ENCODE measurements at regions not wholly inside any gene's neighbourhood (a gene's known extent, or its start where the extent isn't known, plus 50 kb on each side); places are given as distances from the start of the nearest gene placed in this dataset.
"Not testable (repeated sequence)": the region's sequence is repeated elsewhere in the genome, so short reads cannot be mapped to it uniquely, and the experiment has no call there.

DNA sequence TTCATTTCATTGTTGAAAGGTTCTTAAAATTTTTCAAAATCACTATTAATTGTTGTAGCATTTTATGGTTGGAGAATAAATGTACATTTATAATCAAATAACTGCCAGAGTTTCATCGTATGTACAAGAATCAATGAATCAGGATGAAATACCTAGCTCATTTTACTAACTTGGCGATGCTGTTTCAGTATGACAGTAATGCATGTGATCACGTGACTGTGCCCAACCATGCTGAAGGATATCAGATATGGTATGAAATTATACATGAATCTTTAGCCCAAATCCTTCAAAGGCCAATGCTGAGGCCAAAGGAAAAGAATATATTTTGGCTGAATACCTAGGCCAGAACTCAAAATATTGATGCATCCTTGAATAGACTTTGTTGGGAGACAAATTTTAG, 288.3 kb upstream of the TGFBR2 start:
- Histone ChIP-seq H3K4me3 (ENCODE audit: low read depth in 1 of 2, low read length in 2 of 2) (no peak overlapping the region), H3K36me3 (ENCODE audit: control insufficient read depth in 1 of 2, insufficient read depth in 2 of 2, low read length in 2 of 2) (no peaks in the 10 kb centered on the region), H3K9me3 (ENCODE audit: control insufficient read depth in 1 of 2, low read length in 2 of 2) (peaks cover 0 to 6% of the 10 kb centered on the region in 2 donors), H3K27ac (ENCODE audit: low read length) (no peak overlapping the region), H3K4me1 (ENCODE audit: control insufficient read depth in 1 of 2, insufficient read depth in 2 of 2, low read length in 2 of 2) (no peaks in the 10 kb centered on the region), H3K27me3 (ENCODE audit: low read depth, low read length) (no peaks in the 10 kb centered on the region)

DNA sequence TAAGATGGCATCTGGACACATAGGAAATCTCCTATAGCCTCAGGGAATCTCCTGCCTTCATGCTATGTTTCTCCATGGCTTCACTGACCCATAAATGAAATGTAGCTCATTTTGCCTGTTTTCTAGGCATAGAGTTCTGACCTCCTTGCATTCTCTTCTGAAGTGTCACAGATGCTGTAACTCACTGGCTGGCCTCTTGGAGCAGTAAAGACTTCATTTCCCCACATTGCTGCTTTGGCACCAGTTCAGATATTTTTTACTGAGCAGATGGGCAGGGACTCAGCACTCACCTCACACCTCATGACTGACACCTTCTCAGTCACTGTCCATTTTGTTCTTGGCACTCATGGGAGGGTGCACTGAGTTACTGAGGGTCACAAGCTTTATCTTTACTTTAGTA, 286.7 kb upstream of the TGFBR2 start:
- Histone ChIP-seq H3K27me3 (ENCODE audit: low read depth, low read length) (no peaks in the 10 kb centered on the region), H3K27ac (ENCODE audit: low read length) (no peak overlapping the region), H3K9me3 (ENCODE audit: control insufficient read depth in 1 of 2, low read length in 2 of 2) (peaks cover 0 to 6% of the 10 kb centered on the region in 2 donors), H3K36me3 (ENCODE audit: control insufficient read depth in 1 of 2, insufficient read depth in 2 of 2, low read length in 2 of 2) (no peaks in the 10 kb centered on the region), H3K4me3 (ENCODE audit: low read depth in 1 of 2, low read length in 2 of 2) (no peak overlapping the region), H3K4me1 (ENCODE audit: control insufficient read depth in 1 of 2, insufficient read depth in 2 of 2, low read length in 2 of 2) (peaks cover 0 to 4% of the 10 kb centered on the region in 2 donors)

DNA sequence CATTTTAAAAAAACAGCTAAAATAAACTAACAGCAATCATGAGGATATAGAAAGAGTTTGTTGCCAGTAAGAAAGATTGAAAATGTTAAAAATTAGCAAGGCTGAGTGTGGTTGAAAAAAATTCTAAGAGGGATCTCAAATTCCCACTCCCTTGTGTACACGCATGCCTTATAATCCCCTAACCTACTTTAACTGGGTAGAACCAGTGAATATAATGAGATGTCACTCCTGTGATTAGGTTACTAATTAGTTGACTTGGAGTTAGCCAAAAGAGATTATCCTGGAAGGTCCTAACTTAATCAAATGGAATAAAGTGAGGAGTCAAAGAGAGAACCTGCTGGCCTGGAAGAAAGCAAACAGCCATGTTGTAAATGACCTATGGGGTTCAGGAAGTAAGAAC, 286.0 kb upstream of the TGFBR2 start:
- Histone ChIP-seq H3K9me3 (ENCODE audit: control insufficient read depth in 1 of 2, low read length in 2 of 2) (peaks cover 0 to 6% of the 10 kb centered on the region in 2 donors), H3K27me3 (ENCODE audit: low read depth, low read length) (no peaks in the 10 kb centered on the region), H3K4me3 (ENCODE audit: low read depth in 1 of 2, low read length in 2 of 2) (no peak overlapping the region), H3K4me1 (ENCODE audit: control insufficient read depth in 1 of 2, insufficient read depth in 2 of 2, low read length in 2 of 2) (peaks cover 0 to 5% of the 10 kb centered on the region in 2 donors), H3K27ac (ENCODE audit: low read length) (no peak overlapping the region), H3K36me3 (ENCODE audit: control insufficient read depth in 1 of 2, insufficient read depth in 2 of 2, low read length in 2 of 2) (no peaks in the 10 kb centered on the region)

DNA sequence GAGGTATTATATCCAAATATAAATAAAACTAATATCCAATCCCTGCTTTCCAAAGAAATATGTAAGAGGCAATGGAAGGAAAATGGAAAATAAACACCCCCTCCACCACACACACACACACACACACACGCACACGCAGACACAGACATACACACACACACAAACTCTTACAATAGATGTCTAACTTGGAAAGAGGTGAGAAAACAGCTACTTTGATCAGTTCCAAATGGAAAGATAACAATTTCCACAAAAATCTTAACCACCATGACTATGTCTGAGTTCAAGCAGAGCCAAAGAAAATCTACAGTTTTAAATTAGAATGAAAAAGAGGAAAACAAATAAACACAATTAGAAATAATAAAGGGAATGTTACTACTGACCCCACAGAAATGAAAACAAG, 285.3 kb upstream of the TGFBR2 start:
- Histone ChIP-seq H3K27ac (ENCODE audit: low read length) (no peak overlapping the region), H3K4me1 (ENCODE audit: control insufficient read depth in 1 of 2, insufficient read depth in 2 of 2, low read length in 2 of 2) (peaks cover 0 to 5% of the 10 kb centered on the region in 2 donors), H3K36me3 (ENCODE audit: control insufficient read depth in 1 of 2, insufficient read depth in 2 of 2, low read length in 2 of 2) (no peaks in the 10 kb centered on the region), H3K27me3 (ENCODE audit: low read depth, low read length) (no peaks in the 10 kb centered on the region), H3K4me3 (ENCODE audit: low read depth in 1 of 2, low read length in 2 of 2) (no peak overlapping the region), H3K9me3 (ENCODE audit: control insufficient read depth in 1 of 2, low read length in 2 of 2) (peaks cover 0 to 6% of the 10 kb centered on the region in 2 donors)

DNA sequence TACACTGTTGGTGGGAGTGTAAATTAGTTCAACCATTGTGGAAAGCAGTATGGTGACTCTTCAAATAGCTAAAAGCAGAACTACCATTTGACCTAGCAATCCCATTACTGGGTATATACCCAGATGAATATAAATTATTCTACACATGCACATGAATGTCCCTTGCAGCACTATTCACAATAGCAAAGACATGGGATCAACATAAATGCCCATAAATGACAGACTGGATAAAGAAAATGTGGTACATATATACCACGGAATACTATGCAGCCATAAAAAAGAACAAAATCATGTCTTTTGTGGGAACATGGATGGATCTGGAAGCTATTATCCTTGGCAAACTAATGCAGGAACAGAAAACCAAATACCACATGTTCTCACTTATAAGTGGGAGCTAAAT, 282.8 kb upstream of the TGFBR2 start:
- H3K27ac ChIP-seq (ENCODE audit: low read length); H3K4me3 ChIP-seq (ENCODE audit: low read depth in 1 of 2, low read length in 2 of 2); H3K4me1 ChIP-seq (ENCODE audit: control insufficient read depth in 1 of 2, insufficient read depth in 2 of 2, low read length in 2 of 2); H3K27me3 ChIP-seq (ENCODE audit: low read depth, low read length); H3K9me3 ChIP-seq (ENCODE audit: control insufficient read depth in 1 of 2, low read length in 2 of 2); H3K36me3 ChIP-seq (ENCODE audit: control insufficient read depth in 1 of 2, insufficient read depth in 2 of 2, low read length in 2 of 2): not testable (repeated sequence)

DNA sequence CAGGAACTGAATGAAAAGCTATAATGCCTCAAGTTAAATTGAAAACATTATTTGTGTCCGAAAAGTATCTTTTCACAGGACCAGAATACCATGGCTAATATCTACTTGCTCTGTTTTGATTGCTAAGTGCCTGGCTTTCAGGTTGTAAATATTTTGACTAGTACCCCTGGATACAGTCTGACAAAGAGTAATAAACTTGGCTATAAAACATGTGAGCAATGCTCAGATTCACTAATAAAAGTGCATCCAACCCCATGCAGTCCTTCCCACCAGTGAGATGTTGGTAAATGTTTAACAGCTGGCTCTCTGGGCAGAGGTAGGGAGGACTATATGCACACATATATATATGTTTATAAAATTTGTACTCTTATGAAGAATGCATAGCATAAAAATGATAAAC, 281.8 kb upstream of the TGFBR2 start:
- H3K27me3 ChIP-seq (ENCODE audit: low read depth, low read length): no peaks in the 10 kb centered on the region
- H3K4me3 ChIP-seq (ENCODE audit: low read depth in 1 of 2, low read length in 2 of 2): no peak overlapping the region
- peaks cover 0 to 6% of the 10 kb centered on the region in 2 donors for H3K9me3 ChIP-seq (ENCODE audit: control insufficient read depth in 1 of 2, low read length in 2 of 2)
- peaks cover 0 to 5% of the 10 kb centered on the region in 2 donors for H3K4me1 ChIP-seq (ENCODE audit: control insufficient read depth in 1 of 2, insufficient read depth in 2 of 2, low read length in 2 of 2)
- no peaks in the 10 kb centered on the region for H3K36me3 ChIP-seq (ENCODE audit: control insufficient read depth in 1 of 2, insufficient read depth in 2 of 2, low read length in 2 of 2)
- H3K27ac ChIP-seq (ENCODE audit: low read length): no peak overlapping the region

DNA sequence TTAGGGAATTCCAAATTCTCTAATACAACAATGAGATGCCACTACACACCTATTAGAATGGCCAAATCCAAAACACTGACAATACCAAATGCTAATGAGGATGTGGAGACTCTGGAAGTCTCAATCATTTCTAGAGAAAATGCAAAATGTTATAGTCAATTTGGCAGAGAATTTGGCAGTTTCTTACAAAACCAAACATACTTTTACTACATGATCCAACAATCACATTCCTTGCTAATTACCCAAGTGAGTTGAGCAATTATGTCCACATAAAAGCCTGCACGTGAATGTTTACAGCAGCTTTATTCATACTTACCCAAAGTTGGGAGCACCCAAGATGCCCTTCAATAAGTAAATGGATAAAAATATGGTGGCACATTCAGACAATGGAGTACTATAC, 278.4 kb upstream of the TGFBR2 start:
- not testable (repeated sequence) for H3K4me3 ChIP-seq (ENCODE audit: low read depth in 1 of 2, low read length in 2 of 2); H3K4me1 ChIP-seq (ENCODE audit: control insufficient read depth in 1 of 2, insufficient read depth in 2 of 2, low read length in 2 of 2); H3K27ac ChIP-seq (ENCODE audit: low read length); H3K9me3 ChIP-seq (ENCODE audit: control insufficient read depth in 1 of 2, low read length in 2 of 2); H3K36me3 ChIP-seq (ENCODE audit: control insufficient read depth in 1 of 2, insufficient read depth in 2 of 2, low read length in 2 of 2); H3K27me3 ChIP-seq (ENCODE audit: low read depth, low read length)

DNA sequence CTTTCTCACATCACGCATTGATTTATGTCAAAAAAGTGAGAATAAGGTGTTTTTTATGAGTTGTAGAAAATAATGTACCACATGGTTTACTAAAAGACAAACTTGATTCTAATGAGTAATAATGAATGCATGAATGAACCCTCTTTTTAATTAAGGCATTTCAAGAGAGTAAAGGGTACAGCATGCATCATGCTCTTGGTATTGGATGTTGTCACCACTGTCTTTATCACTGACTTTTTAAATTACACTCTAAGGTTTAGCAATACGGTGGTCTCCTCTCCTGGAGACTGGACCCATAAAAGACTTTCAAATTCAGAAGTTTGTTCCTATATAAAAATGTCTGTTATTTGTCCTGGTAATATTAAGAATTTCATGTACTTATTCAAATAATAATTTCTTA, 277.5 kb upstream of the TGFBR2 start:
- not testable (repeated sequence) for H3K4me1 ChIP-seq (ENCODE audit: control insufficient read depth in 1 of 2, insufficient read depth in 2 of 2, low read length in 2 of 2); H3K27ac ChIP-seq (ENCODE audit: low read length); H3K4me3 ChIP-seq (ENCODE audit: low read depth in 1 of 2, low read length in 2 of 2); H3K27me3 ChIP-seq (ENCODE audit: low read depth, low read length); H3K36me3 ChIP-seq (ENCODE audit: control insufficient read depth in 1 of 2, insufficient read depth in 2 of 2, low read length in 2 of 2); H3K9me3 ChIP-seq (ENCODE audit: control insufficient read depth in 1 of 2, low read length in 2 of 2)

DNA sequence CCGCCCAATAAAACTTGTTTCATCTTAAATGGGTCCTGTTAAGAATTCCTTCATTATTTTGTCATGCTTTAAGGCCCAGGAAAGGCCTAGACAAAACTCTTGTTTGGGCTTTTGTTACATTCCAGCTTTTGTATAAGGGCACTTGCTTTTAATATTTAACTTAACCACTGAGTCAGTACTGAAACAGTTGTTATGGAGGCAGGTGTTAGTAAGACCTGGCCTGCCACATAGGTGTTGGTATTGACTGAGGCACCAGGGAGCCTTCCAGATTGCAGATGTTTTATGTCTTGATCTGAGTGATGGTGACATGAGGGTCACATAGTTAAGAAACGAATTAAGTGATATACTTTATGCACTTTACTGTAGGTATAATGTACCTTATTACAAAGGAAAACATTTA, 274.9 kb upstream of the TGFBR2 start:
- no peaks in the 10 kb centered on the region for H3K4me1 ChIP-seq (ENCODE audit: control insufficient read depth in 1 of 2, insufficient read depth in 2 of 2, low read length in 2 of 2)
- H3K27ac ChIP-seq (ENCODE audit: low read length): no peak overlapping the region
- H3K27me3 ChIP-seq (ENCODE audit: low read depth, low read length): no peaks in the 10 kb centered on the region
- no peak overlapping the region for H3K4me3 ChIP-seq (ENCODE audit: low read depth in 1 of 2, low read length in 2 of 2)
- no peaks in the 10 kb centered on the region for H3K9me3 ChIP-seq (ENCODE audit: control insufficient read depth in 1 of 2, low read length in 2 of 2)
- H3K36me3 ChIP-seq (ENCODE audit: control insufficient read depth in 1 of 2, insufficient read depth in 2 of 2, low read length in 2 of 2): no peaks in the 10 kb centered on the region

DNA sequence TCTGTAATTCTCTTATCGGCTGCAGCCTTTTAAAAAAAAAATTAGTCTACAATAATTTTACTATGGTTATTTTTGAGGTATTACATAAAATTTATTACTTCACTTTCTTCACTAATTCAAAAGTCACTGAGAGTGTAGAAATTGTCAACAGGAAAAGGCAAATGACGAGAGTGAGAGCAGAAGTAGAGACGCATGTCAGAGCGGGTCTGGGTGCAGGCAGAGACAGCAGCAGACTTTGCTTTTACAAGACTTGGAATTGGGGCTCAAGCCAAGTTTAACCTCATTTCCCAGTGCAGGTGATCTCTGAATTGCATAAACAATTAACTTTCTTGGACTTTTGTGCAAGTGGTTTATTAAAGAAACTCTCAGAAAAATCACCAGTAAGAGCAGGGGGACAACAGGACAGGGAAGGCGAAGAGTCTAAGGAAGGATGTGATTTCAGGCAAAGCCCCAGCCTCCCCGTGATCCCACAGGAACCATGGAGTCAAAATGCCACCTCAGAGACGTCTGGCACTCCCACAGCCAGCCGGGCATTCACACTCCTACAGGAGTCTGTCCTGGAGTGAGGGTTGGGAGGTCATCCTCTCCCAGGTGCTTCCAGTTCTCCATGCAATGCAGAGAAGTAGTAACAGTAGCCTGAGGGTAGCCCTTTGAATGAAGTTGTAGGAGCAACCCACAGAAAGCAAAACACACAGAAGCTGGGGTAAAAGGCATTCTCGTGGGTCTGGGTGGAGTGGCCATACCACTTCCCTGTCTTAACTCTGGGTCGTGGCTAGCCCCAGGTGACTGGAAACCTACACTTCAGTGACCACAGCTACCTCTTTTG, 274.0 kb upstream of the TGFBR2 start:
- Histone ChIP-seq H3K4me1 (ENCODE audit: control insufficient read depth in 1 of 2, insufficient read depth in 2 of 2, low read length in 2 of 2) (no peaks in the 10 kb centered on the region), H3K9me3 (ENCODE audit: control insufficient read depth in 1 of 2, low read length in 2 of 2) (no peaks in the 10 kb centered on the region), H3K4me3 (ENCODE audit: low read depth in 1 of 2, low read length in 2 of 2) (no peak overlapping the region), H3K36me3 (ENCODE audit: control insufficient read depth in 1 of 2, insufficient read depth in 2 of 2, low read length in 2 of 2) (no peaks in the 10 kb centered on the region), H3K27me3 (ENCODE audit: low read depth, low read length) (no peaks in the 10 kb centered on the region), H3K27ac (ENCODE audit: low read length) (no peak overlapping the region)

DNA sequence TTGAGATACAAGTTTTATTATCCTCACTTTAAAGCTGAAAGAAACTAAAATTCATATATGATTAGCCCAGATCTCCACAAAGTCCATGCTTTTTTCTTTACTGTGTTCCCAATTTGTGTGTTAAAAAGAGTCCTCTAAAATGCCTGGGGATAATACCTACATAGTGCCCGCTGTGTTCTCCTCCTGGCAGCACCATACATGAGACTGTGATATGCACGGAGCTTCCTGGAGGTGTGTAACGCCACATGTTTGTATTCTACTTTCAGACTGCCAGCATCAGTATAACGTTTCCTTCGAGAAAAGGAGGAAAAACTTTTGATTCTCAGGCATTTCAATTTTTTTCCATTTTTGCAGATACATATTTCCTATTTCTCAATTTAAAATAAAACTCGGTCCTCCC, 273.3 kb upstream of the TGFBR2 start:
- Histone ChIP-seq H3K36me3 (ENCODE audit: control insufficient read depth in 1 of 2, insufficient read depth in 2 of 2, low read length in 2 of 2) (no peaks in the 10 kb centered on the region), H3K4me1 (ENCODE audit: control insufficient read depth in 1 of 2, insufficient read depth in 2 of 2, low read length in 2 of 2) (no peaks in the 10 kb centered on the region), H3K27ac (ENCODE audit: low read length) (no peak overlapping the region), H3K4me3 (ENCODE audit: low read depth in 1 of 2, low read length in 2 of 2) (no peak overlapping the region), H3K9me3 (ENCODE audit: control insufficient read depth in 1 of 2, low read length in 2 of 2) (no peaks in the 10 kb centered on the region), H3K27me3 (ENCODE audit: low read depth, low read length) (no peaks in the 10 kb centered on the region)

DNA sequence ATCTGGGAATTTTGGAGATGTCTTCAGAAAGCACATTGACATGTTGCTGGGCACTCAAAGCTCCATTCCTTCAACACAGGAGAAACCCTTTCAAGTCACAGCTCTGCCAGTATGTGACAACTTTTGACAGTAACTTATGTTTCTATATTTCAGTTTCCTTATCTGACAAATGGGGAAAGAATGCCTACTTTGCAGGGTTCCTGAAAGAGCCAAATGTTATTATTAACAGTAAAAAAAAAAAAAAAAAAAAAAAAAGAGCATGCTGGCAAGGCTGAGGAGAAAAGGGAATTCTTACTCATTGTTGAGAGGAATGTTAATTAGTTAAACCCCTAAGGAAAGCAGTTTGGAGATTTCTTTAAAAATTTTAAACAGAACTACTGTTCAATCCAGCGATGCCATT, 272.5 kb upstream of the TGFBR2 start:
- no peaks in the 10 kb centered on the region for H3K36me3 ChIP-seq (ENCODE audit: control insufficient read depth in 1 of 2, insufficient read depth in 2 of 2, low read length in 2 of 2)
- H3K27me3 ChIP-seq (ENCODE audit: low read depth, low read length): no peaks in the 10 kb centered on the region
- no peak overlapping the region for H3K27ac ChIP-seq (ENCODE audit: low read length)
- H3K9me3 ChIP-seq (ENCODE audit: control insufficient read depth in 1 of 2, low read length in 2 of 2): no peaks in the 10 kb centered on the region
- H3K4me3 ChIP-seq (ENCODE audit: low read depth in 1 of 2, low read length in 2 of 2): no peak overlapping the region
- H3K4me1 ChIP-seq (ENCODE audit: control insufficient read depth in 1 of 2, insufficient read depth in 2 of 2, low read length in 2 of 2): no peaks in the 10 kb centered on the region

Measured in muscle layer of duodenum (tissue), 2 donors.